Prostate gland (tissue), 2 donors: ENCODE measurements at regions not wholly inside any gene's neighbourhood (a gene's known extent, or its start where the extent isn't known, plus 50 kb on each side); places are given as distances from the start of the nearest gene placed in this dataset.
"Not testable (repeated sequence)": the region's sequence is repeated elsewhere in the genome, so short reads cannot be mapped to it uniquely, and the experiment has no call there.

ENCODE experiments used
- DNase-seq: peaks from one replicate; pipeline ENCODE4 v3.0.0-alpha.2; 2019; ENCODE audit warnings: low spot score
- H3K27ac ChIP-seq, 2 donors: fragments of 200-600 bp; sonication (generic); 2 replicates each; pipeline ENCODE4 v1.5.1; 2017 to 2019
- H3K27me3 ChIP-seq: fragments of 200-600 bp; sonication (generic); replicated peaks from 2 replicates; pipeline ENCODE4 v1.5.1; 2019; ENCODE audit not compliant: insufficient read depth
- H3K36me3 ChIP-seq, 2 donors: fragments of 200-600 bp; sonication (generic); 1 replicate in 1 of 2; 2 replicates in 1 of 2; pipeline versions ENCODE4 v1.5.1 to v1.8.1; 2017 to 2019
- H3K4me1 ChIP-seq: fragments of 200-600 bp; sonication (generic); replicated peaks from 2 replicates; pipeline ENCODE4 v1.5.1; 2019
- H3K4me3 ChIP-seq, 2 donors: fragments of 200-600 bp; sonication (generic); 2 replicates each; pipeline ENCODE4 v1.5.1; 2017 to 2019
- H3K9me3 ChIP-seq: fragments of 200-600 bp; sonication (generic); 2 replicates; pipeline ENCODE4 v1.5.1; 2017
- CTCF ChIP-seq, 4 experiments: fragments of 200-600 bp in 2 of 4; fragments of 450-650 bp in 2 of 4; sonication (generic) in 2 of 4; IDR thresholded peaks; 1 replicate in 3 of 4; 2 replicates in 1 of 4; pipeline ENCODE4 v1.5.1; 2016 to 2019; ENCODE audit warnings: antibody characterized with exemption in 4 of 4, mild to moderate bottlenecking in 2 of 4, moderate library complexity in 2 of 4
- POLR2A ChIP-seq: fragments of 450-650 bp; IDR thresholded peaks from one replicate; pipeline ENCODE4 v1.6.1; 2016; ENCODE audit warnings: antibody characterized with exemption, mild to moderate bottlenecking
- POLR2AphosphoS5 ChIP-seq: sonication (generic); formaldehyde crosslinking; IDR thresholded peaks from one replicate; pipeline ENCODE4 v1.6.1; 2017; ENCODE audit warnings: antibody characterized with exemption
- WGBS: methylation state at CpG from one replicate; pipeline ENCODE4 v1.1.5; 2018; 5-methylcytosine and 5-hydroxymethylcytosine counted together
- intact Hi-C: fragments of 100-400 bp; cut with DNase I; formaldehyde crosslinking; loops from one replicate; pipeline ENCODE4 v1.14.2; 2022

- WGBS: 37% methylated on average over 5 of the region's 5 CpGs
- no peaks in the 10 kb centered on the region for H3K36me3 ChIP-seq
- H3K27me3 ChIP-seq: no peaks in the 10 kb centered on the region
- intact Hi-C loops: no loop called here
- H3K9me3 ChIP-seq: no peaks in the 10 kb centered on the region
- TF ChIP-seq POLR2A (no peak), POLR2AphosphoS5 (no peak), CTCF (IDR thresholded peaks at IDR 0.05) (no peak)
- no peaks in the 10 kb centered on the region for H3K4me1 ChIP-seq
- no peak overlapping the region for H3K27ac ChIP-seq
- H3K4me3 ChIP-seq: no peak overlapping the region
- DNase-seq: no peak
Observed at GRCh38 chr12:131221957-131222328, 268.2 kb downstream of the ADGRD1 start.

- no peaks in the 10 kb centered on the region for H3K4me1 ChIP-seq
- no peaks in the 10 kb centered on the region for H3K9me3 ChIP-seq
- intact Hi-C loops: no loop called here
- no peak overlapping the region for H3K4me3 ChIP-seq
- H3K27ac ChIP-seq: no peak overlapping the region
- 38% methylated on average over 22 of the region's 22 CpGs for WGBS
- H3K27me3 ChIP-seq: no peaks in the 10 kb centered on the region
- TF ChIP-seq CTCF (IDR thresholded peaks at IDR 0.05): no peak
- no peak for TF ChIP-seq POLR2AphosphoS5
- TF ChIP-seq POLR2A: no peak
- no peak for DNase-seq
- no peaks in the 10 kb centered on the region for H3K36me3 ChIP-seq
Observed at GRCh38 chr12:131222329-131223139, 268.8 kb downstream of the ADGRD1 start.

GRCh38 chr12:131223171-131223761 is 269.6 kb downstream of the ADGRD1 start:
- H3K4me1 ChIP-seq: no peaks in the 10 kb centered on the region
- no peaks in the 10 kb centered on the region for H3K27me3 ChIP-seq
- TF ChIP-seq POLR2A: no peak
- TF ChIP-seq CTCF (IDR thresholded peaks at IDR 0.05): no peak
- TF ChIP-seq POLR2AphosphoS5: no peak
- no peaks in the 10 kb centered on the region for H3K36me3 ChIP-seq
- DNase-seq: no peak
- H3K27ac ChIP-seq: no peak overlapping the region
- intact Hi-C loops: no loop called here
- WGBS: 92% methylated on average over 31 of the region's 31 CpGs
- H3K4me3 ChIP-seq: no peak overlapping the region
- no peaks in the 10 kb centered on the region for H3K9me3 ChIP-seq

GRCh38 chr12:131223791-131224225 is 270.1 kb downstream of the ADGRD1 start:
- 80% methylated on average over 13 of the region's 13 CpGs for WGBS
- DNase-seq: no peak
- H3K4me3 ChIP-seq: no peak overlapping the region
- TF ChIP-seq POLR2A: no peak
- no peak for TF ChIP-seq CTCF (IDR thresholded peaks at IDR 0.05)
- TF ChIP-seq POLR2AphosphoS5: no peak
- H3K4me1 ChIP-seq: no peaks in the 10 kb centered on the region
- H3K27ac ChIP-seq: no peak overlapping the region
- no peaks in the 10 kb centered on the region for H3K9me3 ChIP-seq
- intact Hi-C loops: no loop called here
- H3K27me3 ChIP-seq: no peaks in the 10 kb centered on the region
- H3K36me3 ChIP-seq: no peaks in the 10 kb centered on the region

GRCh38 chr12:131224226-131225065 is 270.7 kb downstream of the ADGRD1 start:
- 81% methylated on average over 11 of the region's 17 CpGs for WGBS
- DNase-seq, H3K4me3 ChIP-seq, intact Hi-C loops, H3K27me3 ChIP-seq, H3K27ac ChIP-seq, H3K36me3 ChIP-seq, H3K4me1 ChIP-seq, H3K9me3 ChIP-seq: not testable (repeated sequence)

GRCh38 chr12:131225066-131225380 is 271.3 kb downstream of the ADGRD1 start:
- H3K27me3 ChIP-seq, intact Hi-C loops: not testable (repeated sequence)

More at GRCh38 chr12:131225066-131225380, 271.3 kb downstream of the ADGRD1 start:
- H3K27ac ChIP-seq, H3K9me3 ChIP-seq, H3K36me3 ChIP-seq, H3K4me3 ChIP-seq, DNase-seq, H3K4me1 ChIP-seq: not testable (repeated sequence)
- 0% methylated on average over 2 of the region's 12 CpGs for WGBS
